HG03135 (cell line): ENCODE measurements at regions not wholly inside any gene's neighbourhood (a gene's known extent, or its start where the extent isn't known, plus 50 kb on each side); places are given as distances from the start of the nearest gene placed in this dataset.

Experiments
- ATAC-seq: cut with Tn5 transposase; IDR thresholded peaks from one replicate; pipeline ENCODE4 v1.9.1; 2021; ENCODE audit warnings: mild to moderate bottlenecking, moderate library complexity; ENCODE audit not compliant: unreplicated experiment

DNA sequence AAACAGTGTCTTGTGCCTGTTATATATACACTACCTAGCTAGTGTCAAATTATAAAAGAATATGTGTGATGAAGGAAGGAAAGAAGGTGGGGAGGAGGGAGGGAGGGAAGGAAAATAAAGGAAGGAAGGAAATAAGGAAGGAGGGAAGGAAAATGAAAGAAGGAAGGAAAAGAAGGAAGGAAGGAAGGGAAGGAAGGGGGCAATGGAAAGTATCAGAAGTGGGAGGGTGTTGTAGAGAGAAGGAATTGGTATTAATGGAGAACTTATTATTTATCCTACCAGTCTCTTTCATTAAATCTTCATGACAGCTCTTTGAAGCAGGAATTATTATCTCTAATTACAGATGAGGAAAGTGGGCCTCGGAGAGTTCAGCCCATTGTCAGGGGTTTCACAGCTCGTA, 202.4 kb downstream of the SAMD5 start:
- no peak for ATAC-seq

DNA sequence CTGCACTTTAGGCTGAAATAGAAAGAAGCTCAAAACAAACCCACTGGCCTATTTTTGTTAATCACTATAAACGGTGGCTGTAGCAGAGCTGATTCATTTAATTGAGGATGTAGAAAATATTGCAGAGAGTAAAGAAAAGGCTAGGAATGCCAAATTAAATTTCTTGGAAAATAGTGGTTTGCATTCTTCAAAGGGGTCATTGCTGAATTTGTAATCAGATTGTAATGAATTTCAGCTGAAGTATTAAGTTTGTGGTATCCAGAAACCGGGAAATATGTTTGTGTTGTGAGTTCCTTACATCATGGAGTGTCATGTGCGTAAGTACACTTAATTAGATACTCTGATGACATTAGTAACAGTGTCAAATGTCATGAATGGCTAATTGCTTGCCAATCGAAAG, 203.0 kb downstream of the SAMD5 start:
- no peak for ATAC-seq

GRCh38 chr6:147712841-147713240, 204.4 kb downstream of the SAMD5 start:
- ATAC-seq: no peak

DNA sequence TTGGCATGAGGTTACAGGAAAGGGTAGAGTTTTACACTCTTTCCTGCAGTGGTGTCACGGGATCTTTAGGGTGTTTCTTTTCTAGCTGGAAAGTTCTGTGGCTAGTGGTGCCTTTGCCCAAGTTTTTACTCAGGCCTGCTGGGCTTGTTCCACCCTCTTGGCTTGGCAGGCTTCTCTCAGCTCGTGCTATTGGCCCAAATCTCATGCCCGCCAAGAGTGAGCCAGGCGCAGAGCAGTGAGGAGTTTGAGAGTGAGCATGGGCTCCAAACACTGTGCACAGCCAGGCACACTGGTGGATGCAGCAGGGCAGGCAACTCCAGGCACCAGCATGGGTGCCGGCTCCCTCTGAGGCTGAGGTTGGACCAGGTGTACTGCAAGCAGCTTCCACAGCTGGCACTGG, 206.5 kb downstream of the SAMD5 start:
- no peak for ATAC-seq

DNA sequence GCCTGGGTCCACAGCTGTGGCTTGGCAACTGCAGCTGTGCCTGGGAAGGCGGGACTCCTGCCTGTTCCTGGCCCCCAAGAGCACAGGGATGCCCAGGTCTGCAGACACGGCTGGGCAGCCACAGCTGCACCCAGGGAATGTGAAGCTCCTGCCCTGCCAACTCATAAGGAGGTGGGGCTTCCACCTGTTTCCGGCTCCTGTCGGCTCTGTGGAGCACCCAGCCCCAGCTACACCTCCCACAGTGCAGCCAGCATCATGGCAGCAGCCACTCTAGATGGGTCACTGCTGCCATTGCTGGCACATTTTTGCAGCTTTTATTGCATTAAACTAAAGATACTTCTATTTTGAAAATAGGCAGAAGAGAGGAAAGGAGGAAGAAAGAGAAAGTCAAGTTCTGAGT, 207.9 kb downstream of the SAMD5 start:
- ATAC-seq: no peak

DNA sequence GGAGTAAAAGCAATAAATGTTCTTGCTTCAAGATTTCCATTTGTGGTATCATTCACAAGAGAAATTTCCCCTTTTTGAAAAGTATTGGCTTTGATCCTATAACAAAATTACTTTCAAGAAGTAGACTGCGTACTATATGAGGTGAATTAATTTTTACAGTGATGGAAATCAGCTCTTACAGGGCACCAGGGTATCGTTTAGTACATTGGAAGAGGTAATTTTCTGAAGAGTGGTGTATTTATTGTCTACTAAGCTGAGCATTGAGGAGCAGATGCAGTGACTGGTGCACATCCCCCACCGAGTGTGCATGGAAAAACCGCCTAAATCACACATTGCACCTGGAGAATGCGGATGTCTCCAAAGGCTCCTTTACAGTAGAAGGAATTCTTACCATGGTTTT, 209.5 kb downstream of the SAMD5 start:
- no peak for ATAC-seq

GRCh38 chr6:147722158-147722557, 213.7 kb downstream of the SAMD5 start:
- ATAC-seq: no peak

DNA sequence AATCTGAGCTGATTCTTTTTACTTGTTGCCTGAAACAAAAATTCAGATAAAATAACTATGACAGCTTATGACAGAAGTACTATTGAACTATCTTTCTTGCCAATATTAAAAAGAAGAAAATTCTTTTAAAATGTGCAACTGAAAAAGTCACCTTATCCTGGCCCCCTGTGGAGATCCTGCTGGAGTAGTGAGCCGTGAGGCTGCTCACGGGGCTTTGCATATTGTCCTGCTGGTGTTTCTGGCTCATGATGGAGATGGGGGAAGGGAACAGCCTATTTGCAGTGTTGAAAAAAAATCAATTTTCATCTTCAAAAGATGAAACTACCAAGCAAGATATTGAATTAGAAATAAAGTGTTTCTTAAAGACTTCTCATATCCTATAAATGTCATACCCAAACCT, 216.0 kb downstream of the SAMD5 start:
- no peak for ATAC-seq

DNA sequence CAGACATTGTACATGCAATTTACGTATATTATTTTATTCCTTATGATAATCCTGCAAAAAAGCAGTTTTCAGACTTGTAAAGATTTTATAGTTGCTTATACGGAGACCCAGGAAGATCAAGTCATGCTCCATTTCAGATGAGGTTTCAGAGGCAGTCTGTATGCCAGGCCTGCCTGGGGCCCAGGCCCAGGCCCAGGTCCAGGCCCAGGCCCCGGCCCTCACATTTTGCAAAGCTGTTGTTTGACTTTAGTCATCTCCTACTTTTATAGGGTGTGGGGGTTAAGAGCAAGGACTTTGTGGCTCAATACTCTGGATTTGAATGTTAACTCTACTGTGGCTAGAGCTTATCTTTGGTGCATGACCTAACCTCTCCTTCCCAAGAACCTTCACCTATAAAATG, 217.9 kb downstream of the SAMD5 start:
- ATAC-seq: no peak

- no peak for ATAC-seq
These were observed 220.4 kb downstream of the SAMD5 start for GRCh38 chr6:147728903-147729302.

- no peak for ATAC-seq
These were observed 225.2 kb downstream of the SAMD5 start for GRCh38 chr6:147733686-147734085.

DNA sequence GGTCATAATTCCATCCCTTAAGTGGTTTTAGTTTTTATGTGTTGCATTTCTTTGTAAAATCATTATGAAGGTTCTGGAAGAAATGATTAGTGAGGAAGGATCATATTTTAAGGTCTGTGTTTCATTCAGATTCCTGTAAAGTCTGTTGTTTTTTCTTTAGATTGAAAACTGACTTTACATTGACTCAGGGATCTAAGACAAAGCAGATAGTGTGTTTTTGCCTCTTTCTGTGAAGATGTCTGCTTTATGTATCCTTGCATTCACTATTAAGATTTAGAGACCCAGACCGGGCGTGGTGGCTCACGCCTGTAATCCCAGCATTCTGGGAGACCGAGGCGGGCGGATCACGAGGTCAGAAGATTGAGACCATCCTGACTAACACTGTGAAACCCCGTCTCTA, 225.7 kb downstream of the SAMD5 start:
- ATAC-seq: no peak

- ATAC-seq: no peak
These were observed 227.4 kb downstream of the SAMD5 start for GRCh38 chr6:147735924-147736323.

DNA sequence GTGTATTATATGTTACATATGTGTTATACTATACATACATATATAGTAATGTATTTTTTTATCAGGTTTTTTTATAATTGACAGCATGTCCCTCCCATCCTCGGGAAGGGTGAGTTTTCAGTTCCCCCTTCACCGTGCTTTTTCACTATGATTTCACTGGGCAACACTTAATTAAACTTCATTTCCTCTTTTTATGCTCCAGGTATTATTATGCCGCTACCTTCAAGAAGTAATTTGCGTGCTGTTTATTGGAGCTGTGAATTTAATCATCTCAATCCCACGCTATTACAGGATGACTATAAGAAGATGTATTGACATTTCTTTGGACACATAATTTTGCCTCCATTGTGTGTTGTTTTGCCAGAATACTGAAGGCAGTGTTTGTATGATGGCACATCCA, 228.6 kb downstream of the SAMD5 start:
- ATAC-seq: no peak

DNA sequence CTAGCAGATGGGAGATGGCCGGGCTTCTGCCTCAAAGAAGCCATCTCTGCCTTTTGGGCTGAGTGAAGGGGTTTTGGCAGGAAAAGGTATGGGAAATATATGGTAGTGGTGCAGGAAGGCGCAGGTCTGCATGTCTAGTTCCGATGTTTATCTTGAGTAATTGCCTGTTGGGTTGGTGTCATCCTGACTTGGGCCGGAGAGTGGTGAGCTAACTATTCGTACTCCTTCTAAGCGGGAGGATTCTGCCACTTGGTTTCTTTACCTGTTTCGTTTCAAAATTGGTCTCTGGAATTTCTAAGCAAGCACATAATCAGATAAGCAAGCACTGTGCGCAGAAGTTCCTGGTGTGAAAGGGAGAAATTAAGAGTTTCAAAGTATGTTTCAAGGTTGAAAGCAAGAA, 229.6 kb downstream of the SAMD5 start:
- no peak for ATAC-seq

DNA sequence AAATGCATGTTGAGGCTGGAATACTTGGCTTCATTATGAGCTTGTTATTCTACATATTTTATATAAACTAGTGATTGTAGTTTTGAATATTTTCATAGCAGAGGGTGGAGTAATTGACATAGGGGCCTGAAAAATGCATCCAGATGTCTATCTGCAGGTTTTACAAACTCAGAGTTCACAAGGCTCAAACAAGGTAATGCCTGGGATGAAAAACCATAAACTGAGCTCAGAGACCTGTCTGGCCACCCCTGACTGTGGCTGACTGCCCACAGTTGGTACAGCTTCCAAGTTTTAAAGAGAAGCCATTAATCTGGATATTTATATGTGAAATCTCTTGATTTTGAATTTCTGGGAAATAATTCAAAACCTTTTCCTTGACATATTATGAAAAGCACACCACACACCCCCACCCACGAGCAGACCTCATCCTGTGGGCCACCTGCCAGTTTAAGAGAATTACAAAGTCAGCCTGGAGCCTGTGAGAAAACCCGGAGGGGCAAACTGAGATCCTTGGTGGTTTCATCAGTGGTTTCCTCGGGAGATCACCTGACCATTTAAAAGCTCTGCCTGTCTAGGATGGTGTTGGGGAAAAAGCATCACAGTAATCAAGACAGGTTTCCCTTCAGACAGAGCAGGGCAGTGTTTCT, 230.1 kb downstream of the SAMD5 start:
- no peak for ATAC-seq

- no peak for ATAC-seq
These were observed 231.8 kb downstream of the SAMD5 start for GRCh38 chr6:147740326-147740725.

- ATAC-seq: no peak
These were observed 232.4 kb downstream of the SAMD5 start for GRCh38 chr6:147740916-147741315.

- ATAC-seq: no peak
These were observed 232.9 kb downstream of the SAMD5 start for GRCh38 chr6:147741389-147741788.

DNA sequence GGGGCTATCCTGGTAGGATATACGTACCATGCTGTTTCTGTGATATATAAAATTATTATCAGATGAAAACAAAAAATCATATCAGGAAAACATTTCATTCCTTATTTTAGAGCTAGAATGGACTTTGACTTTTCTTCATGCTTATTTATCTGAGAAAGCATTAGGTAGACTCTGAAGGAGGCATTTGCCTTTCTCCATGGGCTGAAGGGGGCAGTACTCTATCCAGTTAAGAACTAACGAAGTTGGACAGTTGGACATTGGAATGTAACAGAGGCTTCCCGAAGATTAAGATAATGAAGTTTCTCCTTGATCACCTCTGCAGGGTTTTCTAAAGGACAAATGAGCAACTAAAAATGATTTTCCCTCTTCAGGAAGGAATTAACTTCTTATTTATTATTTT, 233.9 kb downstream of the SAMD5 start:
- no peak for ATAC-seq

DNA sequence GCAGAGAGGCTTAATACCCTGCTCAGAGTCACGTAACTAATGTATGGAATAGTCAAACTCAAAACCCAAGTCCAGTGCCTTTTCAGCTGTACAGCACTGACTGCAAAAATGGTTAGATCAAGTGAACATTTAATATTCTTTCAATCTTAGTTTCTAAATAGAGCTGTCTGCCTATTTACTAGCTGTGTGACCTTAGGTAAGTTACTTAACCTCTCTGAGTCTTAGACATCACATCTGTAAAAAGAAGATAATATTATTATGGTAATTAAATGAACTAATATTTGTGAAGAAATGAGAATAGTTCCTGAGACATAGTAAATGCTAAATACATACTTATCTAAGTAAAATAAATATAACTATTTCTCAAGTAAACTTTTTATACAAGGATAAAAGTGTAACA, 235.5 kb downstream of the SAMD5 start:
- no peak for ATAC-seq

DNA sequence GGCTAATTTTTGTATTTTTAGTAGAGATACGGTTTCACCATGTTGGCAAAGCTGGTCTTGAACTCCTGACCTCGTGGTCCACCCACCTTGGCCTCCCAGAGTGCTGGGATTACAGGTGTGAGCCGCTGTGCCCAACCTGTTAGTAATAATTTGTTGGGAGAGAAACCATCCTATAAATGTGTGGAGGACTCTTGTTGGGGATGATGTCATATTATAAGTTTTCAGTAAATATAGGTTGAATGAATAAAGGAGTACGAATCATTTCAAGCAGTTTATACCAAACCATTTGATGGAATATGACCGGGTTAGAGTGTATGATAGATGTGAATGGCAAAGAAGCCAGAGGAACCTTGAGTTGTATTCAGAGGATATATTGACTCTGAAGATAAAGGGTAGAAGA, 240.8 kb downstream of the SAMD5 start:
- no peak for ATAC-seq

DNA sequence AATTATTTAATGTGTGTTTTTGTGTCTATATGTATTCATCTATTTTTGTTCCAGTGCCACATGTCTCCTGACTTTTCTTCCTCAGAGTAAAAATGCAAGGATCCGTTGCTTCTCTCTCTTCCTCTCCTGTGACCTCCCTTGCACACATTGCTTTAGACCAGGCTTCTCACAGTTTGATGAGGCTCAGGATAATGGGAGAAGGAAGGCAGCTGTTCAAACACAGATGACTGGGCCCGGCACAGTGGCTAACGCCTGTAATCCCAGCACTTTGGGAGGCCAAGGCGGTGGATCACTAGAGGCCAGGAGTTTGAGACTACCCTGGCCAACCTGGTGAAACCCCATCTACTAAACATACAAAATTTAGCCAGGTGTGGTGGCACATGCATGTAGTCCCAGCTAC, 241.9 kb downstream of the SAMD5 start:
- no peak for ATAC-seq

- ATAC-seq: no peak
These were observed 242.7 kb downstream of the SAMD5 start for GRCh38 chr6:147751232-147751631.
